Spleen (tissue), 11 donors: ENCODE measurements at regions not wholly inside any gene's neighbourhood (a gene's known extent, or its start where the extent isn't known, plus 50 kb on each side); places are given as distances from the start of the nearest gene placed in this dataset.

Source experiments
- DNase-seq: peaks from one replicate; pipeline ENCODE4 v3.0.0-alpha.2; 2020
- H3K27ac ChIP-seq, 8 donors: fragments of 200-600 bp; sonication (generic) in 7 of 8; 1 replicate in 4 of 8; 2 replicates in 4 of 8; pipeline versions ENCODE4 v1.5.0 to v1.8.0; 2016 to 2021; ENCODE audit warnings: inconsistent platforms in 4 of 8, mild to moderate bottlenecking in 4 of 8, moderate library complexity in 1 of 8
- H3K27me3 ChIP-seq, 7 donors: fragments of 200-600 bp; sonication (generic) in 6 of 7; replicated peaks in 1 of 7; 1 replicate in 4 of 7; 2 replicates in 3 of 7; pipeline versions ENCODE4 v1.5.0 to v1.8.0; 2016 to 2021; ENCODE audit warnings: inconsistent platforms in 3 of 7, mild to moderate bottlenecking in 1 of 7
- H3K36me3 ChIP-seq, 6 donors: fragments of 200-600 bp; sonication (generic) in 5 of 6; 1 replicate in 4 of 6; 2 replicates in 2 of 6; pipeline versions ENCODE4 v1.5.0 to v1.8.0; 2016 to 2021; ENCODE audit warnings: inconsistent platforms in 2 of 6
- H3K4me1 ChIP-seq, 6 donors: fragments of 200-600 bp; sonication (generic) in 5 of 6; 1 replicate in 3 of 6; 2 replicates in 3 of 6; pipeline versions ENCODE4 v1.5.0 to v1.8.0; 2016 to 2021; ENCODE audit warnings: inconsistent platforms in 3 of 6
- H3K4me3 ChIP-seq, 8 donors: fragments of 200-600 bp; sonication (generic) in 7 of 8; 1 replicate in 4 of 8; 2 replicates in 4 of 8; pipeline versions ENCODE4 v1.5.0 to v1.8.0; 2016 to 2021; ENCODE audit warnings: inconsistent platforms in 4 of 8, mild to moderate bottlenecking in 4 of 8, moderate library complexity in 2 of 8
- H3K9me3 ChIP-seq, 8 donors: fragments of 200-600 bp; sonication (generic) in 7 of 8; 1 replicate in 4 of 8; 2 replicates in 4 of 8; pipeline versions ENCODE4 v1.5.0 to v1.8.0; 2016 to 2021; ENCODE audit warnings: inconsistent platforms in 4 of 8
- CTCF ChIP-seq, 11 experiments: fragments of 200-600 bp in 7 of 11; fragments of 450-650 bp in 4 of 11; sonication (generic) in 4 of 11; IDR thresholded peaks in 8 of 11; conservative IDR thresholded peaks in 3 of 11; 1 replicate in 7 of 11; 2 replicates in 4 of 11; pipeline versions ENCODE4 v1.4.0 to v1.8.0; 2016 to 2021; ENCODE audit warnings: antibody characterized with exemption in 11 of 11, inconsistent platforms in 4 of 11, mild to moderate bottlenecking in 1 of 11
- POLR2A ChIP-seq, 3 donors: fragments of 450-650 bp; IDR thresholded peaks; one replicate each; pipeline ENCODE4 v1.5.1; 2017; ENCODE audit warnings: antibody characterized with exemption in 3 of 3, mild to moderate bottlenecking in 1 of 3
- POLR2AphosphoS5 ChIP-seq, 3 donors: sonication (generic); formaldehyde crosslinking; IDR thresholded peaks; one replicate each; pipeline ENCODE4 v1.5.1; 2017; ENCODE audit warnings: antibody characterized with exemption in 3 of 3
- WGBS, 5 donors: extraction: QIAGEN DNeasy Blood & Tissue Kit in 3 of 5; methylation state at CpG; one replicate each; pipeline versions ENCODE4 v1.1.5 to v1.1.7; 2013 to 2018; 5-methylcytosine and 5-hydroxymethylcytosine counted together
- intact Hi-C: fragments of 100-400 bp; cut with DNase I; formaldehyde crosslinking; loops from one replicate; pipeline ENCODE4 v1.15.0; 2023; ENCODE audit warnings: low total_unique reads
- donor health status: healthy with polysubstance abuse.
- donor health status: DM: no; HTN: no; CAD: no; lungs with moderate emphysema.
- donor health status: DM: no; HTN: no; CAD: no.
- donor health status: Bipolar disorder and iron deficiency.
- donor health status: healthy.
- donor health status: DM: no; HTN: no; CAD: no.
- donor health status: DM: yes; HTN: yes; CAD: no.

DNA sequence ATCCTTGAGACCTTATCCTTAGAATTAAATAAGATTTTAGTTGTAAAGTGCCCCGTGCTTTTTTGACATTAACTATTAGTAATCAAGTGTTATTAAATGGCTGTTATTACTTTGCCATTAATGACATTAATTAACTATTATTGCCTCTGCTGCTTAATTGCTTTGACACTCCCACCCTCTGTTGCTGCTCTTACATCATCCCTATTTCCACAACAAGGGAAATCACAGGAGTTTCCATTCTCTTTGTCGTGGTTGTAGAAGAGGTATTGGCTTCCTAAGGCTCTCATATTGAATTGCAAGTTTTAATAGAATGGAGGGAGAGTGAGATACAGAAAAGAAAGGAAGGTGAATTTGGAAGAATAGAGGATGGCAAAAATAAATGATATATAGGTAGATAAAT, 545.8 kb downstream of the MMUT start:
- Histone ChIP-seq H3K4me3 (no peak overlapping the region), H3K36me3 (no peaks in the 10 kb centered on the region), H3K9me3 (peaks cover 0 to 21% (median under 1%) of the 10 kb centered on the region in 8 donors), H3K4me1 (no peaks in the 10 kb centered on the region), H3K27me3 (no peaks in the 10 kb centered on the region), H3K27ac (no peak overlapping the region)
- no peak for TF ChIP-seq CTCF (IDR thresholded peaks at IDR 0.05 in 8 of 11, conservative IDR thresholded peaks at IDR 0.05 in 3 of 11)
- TF ChIP-seq POLR2AphosphoS5 (IDR thresholded peaks at IDR 0.05) = no peak
- no peak for TF ChIP-seq POLR2A (IDR thresholded peaks at IDR 0.05)
- WGBS, 5 donors = 60 to 69% (median 61%) methylated on average over 2 of the region's 2 CpGs
- no peak for DNase-seq
- intact Hi-C loops = no loop called here

- H3K36me3 ChIP-seq = no peaks in the 10 kb centered on the region
- no peak for DNase-seq
- H3K27me3 ChIP-seq = no peaks in the 10 kb centered on the region
- peaks cover 0 to 21% (median 0%) of the 10 kb centered on the region in 8 donors for H3K9me3 ChIP-seq
- TF ChIP-seq POLR2A (IDR thresholded peaks at IDR 0.05) (no peak), POLR2AphosphoS5 (IDR thresholded peaks at IDR 0.05) (no peak)
- H3K4me1 ChIP-seq = no peaks in the 10 kb centered on the region
- no peak overlapping the region for H3K4me3 ChIP-seq
- no peak overlapping the region for H3K27ac ChIP-seq
- intact Hi-C loops = no loop called here
These were observed 546.4 kb downstream of the MMUT start for GRCh38 chr6:48916607-48917006.

GRCh38 chr6:48915591-48915990, 547.5 kb downstream of the MMUT start:
- Histone ChIP-seq H3K4me1 (no peaks in the 10 kb centered on the region), H3K27me3 (no peaks in the 10 kb centered on the region), H3K36me3 (no peaks in the 10 kb centered on the region), H3K4me3 (no peak overlapping the region), H3K27ac (no peak overlapping the region), H3K9me3 (peaks cover 0 to 19% (median 0%) of the 10 kb centered on the region in 8 donors)
- TF ChIP-seq CTCF (IDR thresholded peaks at IDR 0.05 in 8 of 11, conservative IDR thresholded peaks at IDR 0.05 in 3 of 11) (no peak), POLR2AphosphoS5 (IDR thresholded peaks at IDR 0.05) (no peak), POLR2A (IDR thresholded peaks at IDR 0.05) (no peak)
- no peak for DNase-seq
- intact Hi-C loops = no loop called here

GRCh38 chr6:48912503-48912902, 550.5 kb downstream of the MMUT start:
- WGBS, 5 donors = 80 to 90% (median 86%) methylated on average over 2 of the region's 2 CpGs
- intact Hi-C loops = no loop called here
- no peak for TF ChIP-seq CTCF (IDR thresholded peaks at IDR 0.05 in 8 of 11, conservative IDR thresholded peaks at IDR 0.05 in 3 of 11)
- no peak for TF ChIP-seq POLR2A (IDR thresholded peaks at IDR 0.05)
- TF ChIP-seq POLR2AphosphoS5 (IDR thresholded peaks at IDR 0.05) = no peak

DNA sequence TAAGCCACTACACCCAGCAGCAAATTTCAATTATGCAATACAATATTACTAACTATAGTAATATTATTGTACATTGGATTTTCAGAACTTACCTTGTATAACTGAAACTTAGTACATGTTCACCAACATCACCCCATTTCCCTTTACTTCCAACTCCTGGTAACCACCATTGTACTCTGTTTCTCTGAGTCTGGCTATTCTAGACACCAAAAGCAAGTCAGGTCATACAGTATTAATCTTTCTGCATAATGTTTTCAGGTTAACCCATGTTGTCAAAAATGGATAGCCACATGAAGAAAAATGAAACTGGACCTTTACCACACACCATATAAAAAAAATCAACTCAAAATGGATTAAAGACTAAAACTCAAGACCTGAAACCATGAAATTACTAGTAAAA, 558.2 kb downstream of the MMUT start:
- Histone ChIP-seq H3K4me1 (no peaks in the 10 kb centered on the region), H3K27me3 (no peaks in the 10 kb centered on the region), H3K36me3 (no peaks in the 10 kb centered on the region), H3K27ac (no peak overlapping the region), H3K9me3 (peaks cover 0 to 9% (median 0%) of the 10 kb centered on the region in 8 donors), H3K4me3 (no peak overlapping the region)
- TF ChIP-seq POLR2AphosphoS5 (IDR thresholded peaks at IDR 0.05) (no peak), POLR2A (IDR thresholded peaks at IDR 0.05) (no peak), CTCF (IDR thresholded peaks at IDR 0.05 in 8 of 11, conservative IDR thresholded peaks at IDR 0.05 in 3 of 11) (no peak)
- intact Hi-C loops = no loop called here
- no peak for DNase-seq

More at GRCh38 chr6:48912503-48912902, 550.5 kb downstream of the MMUT start:
- Histone ChIP-seq H3K4me1 (no peaks in the 10 kb centered on the region), H3K9me3 (peaks cover 0 to 8% (median 0%) of the 10 kb centered on the region in 8 donors), H3K36me3 (no peaks in the 10 kb centered on the region), H3K27me3 (no peaks in the 10 kb centered on the region), H3K27ac (no peak overlapping the region), H3K4me3 (no peak overlapping the region)
- no peak for DNase-seq
